Motor neuron (in vitro differentiated cells): ENCODE measurements at regions not wholly inside any gene's neighbourhood (a gene's known extent, or its start where the extent isn't known, plus 50 kb on each side); places are given as distances from the start of the nearest gene placed in this dataset.

ENCODE experiments used
- ATAC-seq, 8 experiments: fragments of 200-7000 bp; cut with Tn5 transposase; replicated peaks in 6 of 8; 2 replicates each; pipeline ENCODE4 v1.8.0; 2021; ENCODE audit warnings: mild to moderate bottlenecking in 8 of 8, moderate library complexity in 8 of 8
- H3K27ac ChIP-seq, 2 donors: fragments of 250-450 bp; sonication (Bioruptor Pico); 2 replicates each; pipeline ENCODE4 v1.9.0; 2021; ENCODE audit warnings: antibody characterized with exemption in 2 of 2, mild to moderate bottlenecking in 2 of 2, moderate library complexity in 1 of 2
- H3K4me1 ChIP-seq, 2 donors: fragments of 250-450 bp; sonication (Bioruptor Pico); replicated peaks in 1 of 2; 2 replicates each; pipeline ENCODE4 v1.6.1; 2021; ENCODE audit warnings: antibody characterized with exemption in 2 of 2, mild to moderate bottlenecking in 2 of 2, moderate library complexity in 1 of 2
- H3K4me3 ChIP-seq, 5 donors: fragments of 250-450 bp; sonication (Bioruptor Pico); 2 replicates each; pipeline ENCODE4 v1.9.0; 2021; ENCODE audit warnings: antibody characterized with exemption in 5 of 5, mild to moderate bottlenecking in 5 of 5, moderate library complexity in 4 of 5
- WGBS, 10 experiments: fragments of 450-650 bp; shearing (Covaris generic); methylation state at CpG; one replicate each; pipeline ENCODE4 v1.0.0; 2022; 5-methylcytosine and 5-hydroxymethylcytosine counted together
- in situ Hi-C, 9 experiments: fragments of 400-800 bp; cut with MboI; loops; one replicate each; pipeline ENCODE4 v1.15.0; 2021; ENCODE audit warnings: low sequenced_read_pairs in 9 of 9, low pct_unique_long_range_greater_than_20kb in 2 of 9; ENCODE audit not compliant: unreplicated experiment in 9 of 9

DNA sequence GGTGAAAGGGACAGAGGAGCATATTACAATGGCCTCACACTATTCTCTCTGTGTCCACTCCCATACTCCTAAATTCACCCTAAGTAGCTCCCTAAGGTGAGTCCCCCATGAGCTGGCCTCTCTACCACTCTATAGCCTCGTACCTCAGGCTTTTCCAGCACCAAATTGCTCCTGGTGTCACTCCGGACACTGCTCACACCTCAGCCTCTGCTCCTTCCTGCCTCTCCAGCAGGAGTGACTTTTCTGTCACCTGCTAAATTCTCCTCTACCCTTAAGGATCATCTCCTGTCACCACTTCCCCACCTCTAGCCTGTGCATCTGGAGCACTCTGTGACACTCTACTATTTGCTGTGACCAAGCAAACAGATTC lies 65.8 kb upstream of the CAMK1G start:
- H3K4me3 ChIP-seq: no peak overlapping the region
- peak in 3 of 8 experiments; percentile 18 to 42 (median 39) for ATAC-seq
- peak overlapping the region; percentile 20 to 40 for H3K27ac ChIP-seq
- peaks cover 9 to 14% of the 10 kb centered on the region in 2 donors for H3K4me1 ChIP-seq
- in situ Hi-C loops: no loop called here
- 0 to 100% (median 78%) methylated on average over 1 to 2 of the region's 2 CpGs; no CpG with 5 or more reads in 4 of the 10 experiments for WGBS, 10 experiments

DNA sequence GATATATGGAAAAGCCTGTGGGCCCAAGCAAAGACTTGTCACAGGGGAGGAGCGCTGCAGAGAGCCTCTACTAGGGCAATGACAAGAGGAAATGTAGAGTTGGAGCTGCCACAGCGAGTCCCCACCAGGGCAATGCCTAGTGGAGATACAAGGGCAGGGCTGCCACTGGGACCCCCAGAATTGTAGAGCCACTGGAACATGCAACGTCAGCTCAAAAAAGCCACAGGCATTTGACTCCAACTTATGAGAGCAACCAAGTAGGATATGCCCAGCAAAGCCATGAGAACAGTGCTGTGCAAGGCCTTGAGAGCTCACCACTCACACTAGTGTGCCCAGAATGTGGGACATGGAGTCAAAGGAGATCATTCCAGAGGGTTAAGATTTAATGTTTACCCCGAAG lies 63.7 kb upstream of the CAMK1G start:
- Histone ChIP-seq H3K4me1 (peaks cover 9 to 14% of the 10 kb centered on the region in 2 donors), H3K27ac (no peak overlapping the region), H3K4me3 (no peak overlapping the region)
- 17 to 100% (median 75%) methylated on average over 1 to 4 of the region's 4 CpGs for WGBS, 10 experiments
- in situ Hi-C loops: no loop called here
- ATAC-seq: no peak

DNA sequence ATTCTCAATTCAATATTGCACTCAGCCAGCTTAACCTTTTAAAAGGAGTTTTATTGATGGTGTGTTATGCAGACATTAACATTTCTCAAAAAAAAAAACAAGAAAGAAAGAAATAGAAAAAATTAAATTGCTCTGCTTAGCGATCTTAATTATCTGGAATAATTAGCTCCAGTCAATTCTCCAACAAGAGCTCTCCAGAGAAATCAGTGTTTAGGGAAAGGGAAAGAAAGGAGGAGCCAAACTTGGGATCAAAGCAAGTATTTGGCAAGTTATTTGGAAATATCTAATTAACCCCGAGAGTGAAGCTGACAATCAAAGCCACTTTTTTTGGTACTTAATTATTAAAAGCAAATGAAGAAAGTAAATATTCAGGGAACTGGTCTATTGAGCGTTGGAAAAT lies 60.7 kb upstream of the CAMK1G start:
- Histone ChIP-seq H3K4me1 (peaks cover 4% of the 10 kb centered on the region in 2 donors), H3K4me3 (no peak overlapping the region), H3K27ac (no peak overlapping the region)
- WGBS, 10 experiments: 3 to 100% (median 74%) methylated on average over 2 to 3 of the region's 3 CpGs
- ATAC-seq: no peak
- in situ Hi-C loops: no loop called here

DNA sequence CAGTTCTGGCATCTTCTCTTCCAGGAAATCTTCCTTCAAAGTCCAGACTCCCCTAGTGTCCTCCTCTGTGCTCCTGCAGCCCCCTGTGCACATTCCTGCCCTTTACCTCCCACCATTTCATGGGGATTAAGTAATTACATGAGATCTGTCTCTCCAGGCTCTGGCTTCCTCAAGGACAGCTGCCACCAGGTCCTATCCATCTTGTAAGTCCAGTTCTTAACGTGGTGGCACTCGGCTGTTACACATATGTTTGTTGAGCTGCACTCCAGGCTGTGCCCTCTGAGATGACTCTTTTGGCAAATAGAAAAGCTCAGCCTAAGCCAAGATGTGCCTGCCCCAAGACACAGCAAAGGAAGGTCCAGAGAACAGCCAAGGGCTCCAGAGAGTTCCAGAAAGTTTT lies 57.4 kb upstream of the CAMK1G start:
- 0 to 95% (median 85%) methylated on average over 2 of the region's 2 CpGs; no CpG with 5 or more reads in 3 of the 10 experiments for WGBS, 10 experiments
- no peak overlapping the region for H3K4me3 ChIP-seq
- H3K4me1 ChIP-seq: peaks cover 12 to 21% of the 10 kb centered on the region in 2 donors
- in situ Hi-C loops: no loop called here
- no peak for ATAC-seq
- H3K27ac ChIP-seq: no peak overlapping the region

DNA sequence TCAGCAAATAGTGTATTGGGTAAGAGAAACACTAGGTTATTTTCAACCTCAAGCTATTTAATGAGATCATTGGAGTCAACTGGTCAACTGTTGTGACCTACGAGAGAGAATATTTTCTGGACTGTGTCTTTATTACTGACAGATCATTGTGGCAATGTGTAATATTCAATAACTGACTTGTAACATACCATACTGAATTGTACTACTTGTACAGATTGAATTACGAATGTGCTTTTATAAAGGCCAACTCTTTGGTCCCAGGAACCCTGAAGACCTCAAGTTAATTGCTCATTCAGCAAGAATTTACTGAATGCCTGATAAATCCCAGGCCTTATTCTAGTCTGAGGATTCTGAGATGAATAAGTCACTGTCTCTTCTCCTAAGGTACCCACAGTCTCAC lies 56.1 kb upstream of the CAMK1G start:
- H3K27ac ChIP-seq: no peak overlapping the region
- in situ Hi-C loops: no loop called here
- H3K4me3 ChIP-seq: no peak overlapping the region
- peaks cover 23 to 24% of the 10 kb centered on the region in 2 donors for H3K4me1 ChIP-seq
- WGBS, 10 experiments: 0 to 100% (median 91%) methylated on average over 1 to 2 of the region's 2 CpGs
- no peak for ATAC-seq

DNA sequence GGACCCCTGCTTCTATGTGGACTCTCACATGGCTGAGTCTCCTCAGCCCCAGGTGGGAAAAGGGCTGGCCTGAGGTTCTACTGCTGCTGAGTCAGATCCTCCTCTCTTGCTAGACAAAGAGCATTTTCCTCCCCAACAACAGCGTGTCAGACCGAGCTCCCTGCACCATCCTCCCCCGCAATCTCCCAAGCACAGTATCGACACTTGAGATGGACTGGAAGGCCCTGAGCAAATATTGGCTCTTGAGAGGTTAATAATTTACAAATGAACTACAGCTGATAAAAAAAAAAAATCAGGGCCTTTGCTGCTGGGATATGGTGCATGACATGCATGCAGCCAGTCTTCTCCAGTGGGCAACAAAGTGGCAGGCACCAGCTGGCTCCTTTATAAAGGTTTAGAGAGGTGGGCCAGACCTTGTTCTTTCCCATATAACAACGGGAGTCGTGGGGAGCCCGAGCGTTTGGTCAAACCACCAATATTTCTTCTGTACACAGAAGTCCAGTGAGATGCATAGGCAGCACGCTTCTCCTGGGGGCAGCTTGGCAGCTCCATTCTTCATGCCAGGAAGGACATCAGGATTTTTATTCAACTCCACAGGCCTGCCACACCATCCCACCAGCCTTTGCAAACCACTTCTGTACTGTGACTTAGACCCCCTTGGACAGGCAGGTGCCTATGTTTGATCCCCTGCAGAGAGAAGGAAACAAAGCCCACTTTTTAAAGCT lies 55.4 kb upstream of the CAMK1G start:
- Histone ChIP-seq H3K27ac (no peak overlapping the region), H3K4me3 (no peak overlapping the region), H3K4me1 (peaks cover 23 to 26% of the 10 kb centered on the region in 2 donors)
- in situ Hi-C loops: no loop called here
- ATAC-seq: peak in 4 of 8 experiments; percentile 24 to 50 (median 42)
- WGBS, 10 experiments: 45 to 83% (median 66%) methylated on average over 2 to 8 of the region's 9 CpGs; no CpG with 5 or more reads in 4 of the 10 experiments

DNA sequence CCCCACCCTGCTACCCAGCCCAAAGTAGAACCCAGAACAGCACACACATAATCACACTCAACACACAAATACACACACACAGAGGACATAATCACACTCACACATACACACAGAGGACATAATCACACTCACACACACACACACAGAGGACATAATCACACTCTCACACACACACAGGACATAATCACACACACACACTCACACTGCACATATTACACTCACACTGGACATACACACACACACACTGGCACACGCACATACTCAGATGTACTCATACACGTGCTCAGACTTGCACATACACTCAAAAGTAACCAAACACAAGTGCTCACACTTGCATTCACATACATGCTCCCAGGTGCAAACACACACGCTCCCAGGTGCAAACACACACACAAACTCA lies 54.3 kb upstream of the CAMK1G start:
- in situ Hi-C loops: no loop called here
- Histone ChIP-seq H3K4me3 (no peak overlapping the region), H3K27ac (no peak overlapping the region), H3K4me1 (peaks cover 26 to 29% of the 10 kb centered on the region in 2 donors)
- ATAC-seq: no peak
- 0 to 88% (median 72%) methylated on average over 1 to 3 of the region's 3 CpGs; no CpG with 5 or more reads in 6 of the 10 experiments for WGBS, 10 experiments

DNA sequence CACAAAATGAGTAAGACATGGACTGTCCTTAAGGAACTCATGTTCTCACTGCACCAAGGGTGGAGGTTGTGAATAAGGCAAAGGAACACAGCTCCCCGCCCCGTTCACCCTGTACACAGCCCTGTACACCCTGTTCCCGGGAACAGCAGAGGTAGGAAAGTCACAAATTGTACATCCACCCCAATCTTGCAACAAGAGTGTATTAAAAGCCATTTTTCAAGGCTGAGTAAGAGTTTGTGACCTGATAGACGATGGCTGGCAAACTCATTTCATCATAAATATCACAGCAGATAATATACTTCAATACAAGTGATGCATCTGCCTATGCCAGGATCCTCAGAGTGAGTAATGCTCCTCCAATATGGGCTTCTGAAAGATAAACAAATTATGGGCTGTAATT lies 52.5 kb upstream of the CAMK1G start:
- ATAC-seq: peak in 7 of 8 experiments; percentile 47 to 85 (median 70)
- in situ Hi-C loops: no loop called here
- Histone ChIP-seq H3K27ac (no peak overlapping the region), H3K4me3 (no peak overlapping the region), H3K4me1 (peaks cover 26 to 29% of the 10 kb centered on the region in 2 donors)
- 0 to 76% (median 38%) methylated on average over 1 to 4 of the region's 4 CpGs; no CpG with 5 or more reads in 3 of the 10 experiments for WGBS, 10 experiments

DNA sequence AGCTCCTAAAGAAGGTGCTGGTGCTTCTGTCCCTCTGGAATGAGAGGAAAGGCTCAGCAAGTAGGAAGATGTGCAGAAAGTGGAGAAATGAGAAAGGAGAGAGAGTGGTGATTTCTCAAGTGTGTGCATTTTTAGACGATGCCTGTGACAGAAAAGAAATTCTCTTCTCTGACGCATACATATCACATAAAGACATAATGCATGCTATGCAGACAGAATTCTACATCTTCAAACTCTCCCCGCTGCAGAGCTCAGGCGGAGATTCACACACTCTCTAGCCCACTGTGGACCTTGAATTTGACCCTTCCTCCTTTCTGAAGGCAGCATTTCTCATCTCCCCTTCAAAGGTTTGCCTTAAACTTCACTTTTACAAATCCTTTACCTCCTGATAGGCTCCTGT lies 52.0 kb upstream of the CAMK1G start:
- no peak overlapping the region for H3K27ac ChIP-seq
- in situ Hi-C loops: no loop called here
- WGBS, 10 experiments: 0 to 84% (median 64%) methylated on average over 1 to 4 of the region's 4 CpGs
- H3K4me3 ChIP-seq: no peak overlapping the region
- ATAC-seq: peak in 6 of 8 experiments; percentile 25 to 69 (median 48)
- H3K4me1 ChIP-seq: peaks cover 26 to 29% of the 10 kb centered on the region in 2 donors
